K562 (cell line): ENCODE measurements at regions not wholly inside any gene's neighbourhood (a gene's known extent, or its start where the extent isn't known, plus 50 kb on each side); places are given as distances from the start of the nearest gene placed in this dataset.

ENCODE experiments used
- BRD9 ChIP-seq: fragments of 450-650 bp; IDR thresholded peaks from 2 replicates; pipeline ENCODE4 v1.6.1; 2018; ENCODE audit warnings: low read depth; ENCODE audit not compliant: partially characterized antibody
- CBX8 ChIP-seq: fragments of 200-600 bp; sonication (generic); IDR thresholded peaks from 2 replicates; pipeline ENCODE4 v1.6.1; 2012; ENCODE audit warnings: borderline replicate concordance, mixed run types, low read depth, mild to moderate bottlenecking, moderate library complexity, mixed read lengths, low read length, control low read depth, inconsistent platforms; ENCODE audit not compliant: poor library complexity, severe bottlenecking; ENCODE audit errors: extremely low read depth
- FOXK1 ChIP-seq: sonication (generic); formaldehyde crosslinking; IDR thresholded peaks from 2 replicates; pipeline ENCODE4 v1.8.0; 2022; ENCODE audit warnings: missing genetic modification reagents, mild to moderate bottlenecking, borderline replicate concordance
- IFI16 ChIP-seq: fragments of 250-450 bp; sonication (Bioruptor Pico); IDR thresholded peaks from 2 replicates; pipeline ENCODE4 v2.1.2; 2022; ENCODE audit warnings: mild to moderate bottlenecking, inconsistent platforms
- KHSRP ChIP-seq: fragments of 450-650 bp; IDR thresholded peaks from 2 replicates; pipeline ENCODE4 v1.6.1; 2017
- LARP7 ChIP-seq: fragments of 450-650 bp; IDR thresholded peaks from 2 replicates; pipeline ENCODE4 v1.6.1; 2016
- NFYB ChIP-seq: IDR thresholded peaks from 2 replicates; pipeline ENCODE4 v1.6.1; 2011; ENCODE audit warnings: mild to moderate bottlenecking, moderate library complexity; ENCODE audit not compliant: insufficient read length; ENCODE audit errors: extremely low read depth
- PYGO2 ChIP-seq: fragments of 450-650 bp; IDR thresholded peaks from 2 replicates; pipeline ENCODE4 v1.6.1; 2016; ENCODE audit warnings: mild to moderate bottlenecking, missing genetic modification characterization, moderate library complexity, missing compliant biosample characterization
- SAFB ChIP-seq: fragments of 200-400 bp; formaldehyde crosslinking; IDR thresholded peaks from 2 replicates; pipeline ENCODE4 v1.6.1; 2017; ENCODE audit warnings: low read depth, low read length, borderline replicate concordance
- SMARCB1 ChIP-seq: IDR thresholded peaks from 2 replicates; pipeline ENCODE4 v1.6.1; 2011; ENCODE audit warnings: improper control_type of control experiment, low read depth; ENCODE audit not compliant: insufficient read length
- ZEB2 ChIP-seq: fragments of 450-650 bp; IDR thresholded peaks from 2 replicates; pipeline ENCODE4 v1.6.1; 2016
- ZHX1 ChIP-seq: fragments of 150-350 bp; conservative IDR thresholded peaks from 2 replicates; pipeline ENCODE4 v1.6.1; 2014; ENCODE audit warnings: low read length
- TF ChIP-seq, protein P1 (sequence below), 2 experiments: IDR thresholded peaks in 1 of 2; conservative IDR thresholded peaks in 1 of 2; 2 replicates each; pipeline ENCODE4 v1.6.1; 2016; ENCODE audit warnings: low read depth in 2 of 2, mild to moderate bottlenecking in 1 of 2, missing compliant biosample characterization in 1 of 2, missing genetic modification characterization in 1 of 2, moderate library complexity in 1 of 2
- TF ChIP-seq, protein P2 (sequence below), 2 experiments: fragments of 450-650 bp in 1 of 2; sonication (generic) in 1 of 2; formaldehyde crosslinking in 1 of 2; IDR thresholded peaks; 2 replicates each; pipeline versions ENCODE4 v1.7.1 to v1.9.0; 2016 to 2022; ENCODE audit warnings: inconsistent platforms in 1 of 2, mild to moderate bottlenecking in 1 of 2, missing genetic modification reagents in 1 of 2

DNA sequence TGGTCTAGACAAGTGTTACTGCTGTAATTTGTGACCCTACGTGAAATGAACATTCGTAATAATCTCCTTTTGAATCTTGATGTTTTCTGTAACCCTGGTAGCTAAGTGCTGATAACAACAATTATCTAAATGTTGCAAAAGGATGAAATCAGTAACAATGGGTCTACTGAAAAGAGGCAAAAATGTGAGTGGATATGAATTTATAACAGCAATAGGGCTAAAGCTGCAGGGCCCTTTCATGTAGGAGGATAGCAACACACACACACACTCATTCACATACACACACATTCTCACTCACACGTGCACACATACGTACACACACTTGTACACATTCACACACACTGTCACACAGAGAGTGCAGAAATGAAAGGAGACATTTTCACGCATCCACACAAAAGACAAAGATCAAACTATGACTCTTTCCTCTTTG lies 200.8 kb upstream of the NEBL start (continued):
- TF ChIP-seq, protein P1, sequence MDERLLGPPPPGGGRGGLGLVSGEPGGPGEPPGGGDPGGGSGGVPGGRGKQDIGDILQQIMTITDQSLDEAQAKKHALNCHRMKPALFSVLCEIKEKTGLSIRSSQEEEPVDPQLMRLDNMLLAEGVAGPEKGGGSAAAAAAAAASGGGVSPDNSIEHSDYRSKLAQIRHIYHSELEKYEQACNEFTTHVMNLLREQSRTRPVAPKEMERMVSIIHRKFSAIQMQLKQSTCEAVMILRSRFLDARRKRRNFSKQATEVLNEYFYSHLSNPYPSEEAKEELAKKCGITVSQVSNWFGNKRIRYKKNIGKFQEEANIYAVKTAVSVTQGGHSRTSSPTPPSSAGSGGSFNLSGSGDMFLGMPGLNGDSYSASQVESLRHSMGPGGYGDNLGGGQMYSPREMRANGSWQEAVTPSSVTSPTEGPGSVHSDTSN (CRISPR knock-in tag; IDR thresholded peaks at IDR 0.05; ENCODE audit: low read depth), result no peak
- TF ChIP-seq, protein P1 (tag; conservative IDR thresholded peaks at IDR 0.05; ENCODE audit: low read depth), result no peak
- no peak for TF ChIP-seq FOXK1 (CRISPR knock-in tag)
- no peak for TF ChIP-seq PYGO2 (tag)
- no peak for TF ChIP-seq CBX8
- no peak for TF ChIP-seq IFI16 (CRISPR knock-in tag)
- TF ChIP-seq KHSRP, result no peak
- TF ChIP-seq, protein P2, sequence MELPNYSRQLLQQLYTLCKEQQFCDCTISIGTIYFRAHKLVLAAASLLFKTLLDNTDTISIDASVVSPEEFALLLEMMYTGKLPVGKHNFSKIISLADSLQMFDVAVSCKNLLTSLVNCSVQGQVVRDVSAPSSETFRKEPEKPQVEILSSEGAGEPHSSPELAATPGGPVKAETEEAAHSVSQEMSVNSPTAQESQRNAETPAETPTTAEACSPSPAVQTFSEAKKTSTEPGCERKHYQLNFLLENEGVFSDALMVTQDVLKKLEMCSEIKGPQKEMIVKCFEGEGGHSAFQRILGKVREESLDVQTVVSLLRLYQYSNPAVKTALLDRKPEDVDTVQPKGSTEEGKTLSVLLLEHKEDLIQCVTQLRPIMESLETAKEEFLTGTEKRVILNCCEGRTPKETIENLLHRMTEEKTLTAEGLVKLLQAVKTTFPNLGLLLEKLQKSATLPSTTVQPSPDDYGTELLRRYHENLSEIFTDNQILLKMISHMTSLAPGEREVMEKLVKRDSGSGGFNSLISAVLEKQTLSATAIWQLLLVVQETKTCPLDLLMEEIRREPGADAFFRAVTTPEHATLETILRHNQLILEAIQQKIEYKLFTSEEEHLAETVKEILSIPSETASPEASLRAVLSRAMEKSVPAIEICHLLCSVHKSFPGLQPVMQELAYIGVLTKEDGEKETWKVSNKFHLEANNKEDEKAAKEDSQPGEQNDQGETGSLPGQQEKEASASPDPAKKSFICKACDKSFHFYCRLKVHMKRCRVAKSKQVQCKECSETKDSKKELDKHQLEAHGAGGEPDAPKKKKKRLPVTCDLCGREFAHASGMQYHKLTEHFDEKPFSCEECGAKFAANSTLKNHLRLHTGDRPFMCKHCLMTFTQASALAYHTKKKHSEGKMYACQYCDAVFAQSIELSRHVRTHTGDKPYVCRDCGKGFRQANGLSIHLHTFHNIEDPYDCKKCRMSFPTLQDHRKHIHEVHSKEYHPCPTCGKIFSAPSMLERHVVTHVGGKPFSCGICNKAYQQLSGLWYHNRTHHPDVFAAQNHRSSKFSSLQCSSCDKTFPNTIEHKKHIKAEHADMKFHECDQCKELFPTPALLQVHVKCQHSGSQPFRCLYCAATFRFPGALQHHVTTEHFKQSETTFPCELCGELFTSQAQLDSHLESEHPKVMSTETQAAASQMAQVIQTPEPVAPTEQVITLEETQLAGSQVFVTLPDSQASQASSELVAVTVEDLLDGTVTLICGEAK (IDR thresholded peaks at IDR 0.05), result no peak
- TF ChIP-seq, protein P2 (CRISPR knock-in tag; IDR thresholded peaks at IDR 0.05), result no peak
- TF ChIP-seq SMARCB1, result no peak
- no peak for TF ChIP-seq ZHX1
- TF ChIP-seq ZEB2, result no peak; the same call in 1 of the 2 replicates
- no peak for TF ChIP-seq NFYB
- TF ChIP-seq LARP7, result no peak
- no peak for TF ChIP-seq SAFB
- no peak for TF ChIP-seq BRD9
